Dendritic cell treated with granulocyte-macrophage colony-stimulating factor and Interleukin-4, amounts not matched to agents 40 ng/mL and 50 ng/mL, for 4 days (primary cell): ENCODE measurements at regions not wholly inside any gene's neighbourhood (a gene's known extent, or its start where the extent isn't known, plus 50 kb on each side); places are given as distances from the start of the nearest gene placed in this dataset.

ENCODE experiments used
- H3K27ac Mint-ChIP-seq: one replicate; pipeline ENCODE4 v1.8.0; 2022; ENCODE audit warnings: mild to moderate bottlenecking, mixed read lengths
- H3K27me3 Mint-ChIP-seq: one replicate; pipeline ENCODE4 v1.8.0; 2022; ENCODE audit warnings: mild to moderate bottlenecking, mixed read lengths
- H3K36me3 Mint-ChIP-seq: one replicate; pipeline ENCODE4 v1.8.0; 2022; ENCODE audit warnings: low read depth, mixed read lengths
- H3K4me1 Mint-ChIP-seq: one replicate; pipeline ENCODE4 v1.8.0; 2022; ENCODE audit warnings: low read depth, mixed read lengths
- H3K4me3 Mint-ChIP-seq: one replicate; pipeline ENCODE4 v1.8.0; 2022; ENCODE audit warnings: mild to moderate bottlenecking, moderate library complexity, mixed read lengths
- H3K9me3 Mint-ChIP-seq: one replicate; pipeline ENCODE4 v1.8.0; 2022; ENCODE audit warnings: mixed read lengths
- intact Hi-C: fragments of 100-400 bp; cut with micrococcal nuclease; formaldehyde crosslinking; loops from one replicate; pipeline ENCODE4 v1.15.0; 2022

GRCh38 chr2:2641541-2642410 lies 310.7 kb upstream of the MYT1L start:
- H3K9me3 Mint-ChIP-seq: no peaks in the 10 kb centered on the region
- no peaks in the 10 kb centered on the region for H3K36me3 Mint-ChIP-seq
- no peaks in the 10 kb centered on the region for H3K4me1 Mint-ChIP-seq
- H3K4me3 Mint-ChIP-seq: no peak overlapping the region
- intact Hi-C loops: no loop called here
- no peaks in the 10 kb centered on the region for H3K27me3 Mint-ChIP-seq
- H3K27ac Mint-ChIP-seq: no peak overlapping the region

DNA sequence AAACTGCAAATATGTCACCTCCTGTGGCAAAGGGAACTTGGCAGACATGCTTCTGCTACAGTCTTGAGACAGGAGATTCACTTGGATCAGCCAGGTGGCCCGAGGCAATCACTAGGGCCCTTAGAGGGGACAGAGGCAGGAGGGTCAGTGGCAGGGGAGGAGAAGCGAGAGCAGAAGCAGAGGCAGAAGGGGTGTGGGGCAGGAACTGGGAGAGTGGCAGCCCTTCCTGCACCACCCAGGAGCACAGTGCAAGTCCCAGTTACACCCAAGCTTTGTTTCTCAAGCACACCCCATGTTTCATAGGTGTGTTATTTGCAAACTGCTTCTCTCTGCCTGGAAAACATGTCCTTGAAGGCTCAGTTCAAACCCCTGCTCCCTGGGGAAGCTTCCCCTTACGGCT lies 309.7 kb upstream of the MYT1L start:
- Mint-ChIP-seq H3K27me3 (no peaks in the 10 kb centered on the region), H3K4me3 (no peak overlapping the region), H3K36me3 (no peaks in the 10 kb centered on the region), H3K27ac (no peak overlapping the region), H3K4me1 (no peaks in the 10 kb centered on the region), H3K9me3 (no peaks in the 10 kb centered on the region)
- intact Hi-C loops: no loop called here

- no peaks in the 10 kb centered on the region for H3K9me3 Mint-ChIP-seq
- intact Hi-C loops: no loop called here
- H3K36me3 Mint-ChIP-seq: no peaks in the 10 kb centered on the region
- H3K4me1 Mint-ChIP-seq: no peaks in the 10 kb centered on the region
- H3K27ac Mint-ChIP-seq: no peak overlapping the region
- H3K27me3 Mint-ChIP-seq: no peaks in the 10 kb centered on the region
- H3K4me3 Mint-ChIP-seq: no peak overlapping the region
Observed at GRCh38 chr2:2640371-2640770, 309.3 kb upstream of the MYT1L start.

- Mint-ChIP-seq H3K4me1 (no peaks in the 10 kb centered on the region), H3K36me3 (no peaks in the 10 kb centered on the region), H3K27ac (no peak overlapping the region), H3K4me3 (no peak overlapping the region), H3K27me3 (no peaks in the 10 kb centered on the region), H3K9me3 (no peaks in the 10 kb centered on the region)
- intact Hi-C loops: no loop called here
Observed at GRCh38 chr2:2639251-2640139, 308.4 kb upstream of the MYT1L start.

DNA sequence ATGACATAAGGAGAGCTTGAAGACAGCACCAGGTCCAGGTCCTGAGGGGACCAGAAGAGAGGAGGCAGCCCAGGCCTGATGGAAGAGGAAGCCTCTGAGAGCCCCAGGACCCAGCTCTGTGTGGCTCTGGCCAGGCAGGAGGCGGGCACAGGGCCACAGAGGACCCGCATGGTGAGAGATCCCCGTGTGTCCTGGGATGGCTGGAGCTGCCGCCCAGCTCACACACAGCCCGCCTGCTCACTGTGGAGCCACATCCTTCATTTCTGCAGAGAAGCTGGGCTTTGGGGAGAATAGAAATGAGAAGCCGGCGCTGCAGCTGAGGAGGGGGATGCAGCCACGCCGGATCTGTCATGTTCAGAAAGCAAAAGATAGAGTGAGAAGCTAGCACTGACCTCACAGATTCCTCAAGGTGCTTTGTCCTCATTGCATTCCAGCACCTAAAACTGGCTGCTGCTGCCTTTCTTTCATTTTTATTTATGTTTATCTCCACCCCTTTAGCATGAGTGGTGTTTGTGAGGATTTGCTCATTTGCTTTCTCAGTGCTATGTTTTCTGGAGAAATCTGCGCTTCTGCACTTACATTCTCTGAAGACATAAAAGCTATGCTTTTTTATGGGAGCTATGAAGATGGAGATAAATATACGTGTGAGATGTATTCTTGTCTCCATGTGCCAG lies 307.6 kb upstream of the MYT1L start:
- Mint-ChIP-seq H3K27ac (no peak overlapping the region), H3K27me3 (no peaks in the 10 kb centered on the region), H3K4me3 (no peak overlapping the region), H3K36me3 (no peaks in the 10 kb centered on the region), H3K4me1 (no peaks in the 10 kb centered on the region), H3K9me3 (no peaks in the 10 kb centered on the region)
- intact Hi-C loops: no loop called here

DNA sequence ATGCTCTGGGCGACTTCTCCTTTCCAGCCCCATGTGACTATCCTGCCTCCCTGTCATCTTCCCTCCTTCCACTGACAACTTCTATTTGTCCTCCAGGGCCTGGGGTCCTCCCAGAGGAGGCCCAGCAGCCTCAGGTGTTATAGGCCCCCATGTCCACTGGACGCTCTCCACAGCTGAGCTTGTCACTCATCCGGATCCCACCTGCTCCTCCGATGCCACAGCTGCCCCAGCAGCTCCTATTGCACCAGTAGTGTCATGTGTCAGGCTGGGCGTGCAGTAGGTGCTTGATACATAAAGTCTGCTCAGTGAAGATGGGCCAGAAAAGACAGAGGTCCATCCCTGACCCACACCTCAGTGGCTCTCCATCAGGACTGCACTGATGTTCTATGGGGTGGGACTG lies 305.7 kb upstream of the MYT1L start:
- H3K4me3 Mint-ChIP-seq: no peak overlapping the region
- no peaks in the 10 kb centered on the region for H3K27me3 Mint-ChIP-seq
- H3K4me1 Mint-ChIP-seq: no peaks in the 10 kb centered on the region
- H3K36me3 Mint-ChIP-seq: no peaks in the 10 kb centered on the region
- intact Hi-C loops: no loop called here
- H3K27ac Mint-ChIP-seq: no peak overlapping the region
- peaks cover under 1% of the 10 kb centered on the region for H3K9me3 Mint-ChIP-seq

DNA sequence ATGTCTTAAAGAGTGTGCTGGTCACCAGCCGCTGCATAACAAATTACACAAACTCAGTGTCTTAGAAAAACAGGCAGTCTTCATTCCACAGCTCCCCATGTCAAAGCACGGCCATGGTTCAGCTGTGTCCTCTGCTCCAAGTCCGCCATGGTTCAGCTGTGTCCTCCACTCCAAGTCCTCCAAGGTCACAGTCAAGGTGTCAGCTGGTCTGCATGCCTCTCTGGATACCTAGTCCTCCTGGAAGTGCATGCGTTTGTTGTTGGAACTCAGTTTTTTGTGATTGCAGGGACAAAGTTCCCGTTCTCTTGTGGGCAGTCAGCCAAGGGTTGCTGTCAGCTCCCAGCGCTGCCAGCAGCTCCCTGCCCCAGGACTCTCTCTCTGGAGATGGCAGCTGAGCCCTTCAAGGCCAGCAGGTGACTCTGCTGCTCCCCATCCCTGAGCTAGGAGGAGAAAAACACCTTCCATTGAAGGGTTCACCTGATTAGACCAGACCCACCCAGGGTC lies 304.0 kb upstream of the MYT1L start:
- no peaks in the 10 kb centered on the region for H3K4me1 Mint-ChIP-seq

DNA sequence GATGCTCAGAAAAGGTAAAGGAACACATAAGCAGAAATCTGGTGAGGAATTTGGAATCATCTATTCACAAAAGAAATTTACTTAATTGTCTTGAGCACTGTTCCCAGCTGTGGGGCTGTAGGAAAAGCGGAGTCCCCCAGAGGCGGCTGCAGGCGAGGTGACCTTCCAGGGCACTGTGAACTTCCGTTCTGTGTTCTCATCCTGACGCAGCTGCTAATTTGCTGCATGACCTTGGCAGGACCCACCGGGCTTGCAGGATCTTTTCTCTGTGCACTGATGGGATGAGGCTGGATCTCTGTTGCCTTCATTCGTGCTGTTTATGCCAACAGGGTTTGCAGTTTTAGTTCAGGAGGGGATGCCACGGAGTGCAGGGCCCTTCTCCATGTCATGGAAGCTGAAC lies 301.9 kb upstream of the MYT1L start:
- no peaks in the 10 kb centered on the region for H3K4me1 Mint-ChIP-seq
- H3K27ac Mint-ChIP-seq: no peak overlapping the region
- H3K27me3 Mint-ChIP-seq: peaks cover 3% of the 10 kb centered on the region
- no peak overlapping the region for H3K4me3 Mint-ChIP-seq
- H3K9me3 Mint-ChIP-seq: peaks cover 13% of the 10 kb centered on the region
- intact Hi-C loops: no loop called here
- H3K36me3 Mint-ChIP-seq: no peaks in the 10 kb centered on the region

More for the DNA sequence above, 304.0 kb upstream of the MYT1L start:
- Mint-ChIP-seq H3K27me3 (no peaks in the 10 kb centered on the region), H3K4me3 (no peak overlapping the region), H3K27ac (no peak overlapping the region), H3K36me3 (no peaks in the 10 kb centered on the region), H3K9me3 (peaks cover 13% of the 10 kb centered on the region)
- intact Hi-C loops: no loop called here

- H3K36me3 Mint-ChIP-seq: no peaks in the 10 kb centered on the region
- H3K4me3 Mint-ChIP-seq: no peak overlapping the region
- H3K4me1 Mint-ChIP-seq: peaks cover 6% of the 10 kb centered on the region
Observed at GRCh38 chr2:2623939-2624338, 292.9 kb upstream of the MYT1L start.

GRCh38 chr2:2621855-2622254 lies 290.8 kb upstream of the MYT1L start:
- Mint-ChIP-seq H3K36me3 (no peaks in the 10 kb centered on the region), H3K27me3 (no peaks in the 10 kb centered on the region), H3K4me3 (no peak overlapping the region), H3K9me3 (no peaks in the 10 kb centered on the region), H3K27ac (no peak overlapping the region), H3K4me1 (peaks cover 6% of the 10 kb centered on the region)
- intact Hi-C loops: no loop called here

More at GRCh38 chr2:2623939-2624338, 292.9 kb upstream of the MYT1L start:
- Mint-ChIP-seq H3K9me3 (no peaks in the 10 kb centered on the region), H3K27ac (no peak overlapping the region), H3K27me3 (peaks cover 1% of the 10 kb centered on the region)
- intact Hi-C loops: no loop called here

GRCh38 chr2:2620604-2621003 lies 289.5 kb upstream of the MYT1L start:
- H3K36me3 Mint-ChIP-seq: no peaks in the 10 kb centered on the region
- intact Hi-C loops: no loop called here
- H3K4me3 Mint-ChIP-seq: no peak overlapping the region
- peaks cover 3% of the 10 kb centered on the region for H3K27me3 Mint-ChIP-seq
- no peak overlapping the region for H3K27ac Mint-ChIP-seq
- H3K9me3 Mint-ChIP-seq: no peaks in the 10 kb centered on the region
- H3K4me1 Mint-ChIP-seq: peaks cover 6% of the 10 kb centered on the region

DNA sequence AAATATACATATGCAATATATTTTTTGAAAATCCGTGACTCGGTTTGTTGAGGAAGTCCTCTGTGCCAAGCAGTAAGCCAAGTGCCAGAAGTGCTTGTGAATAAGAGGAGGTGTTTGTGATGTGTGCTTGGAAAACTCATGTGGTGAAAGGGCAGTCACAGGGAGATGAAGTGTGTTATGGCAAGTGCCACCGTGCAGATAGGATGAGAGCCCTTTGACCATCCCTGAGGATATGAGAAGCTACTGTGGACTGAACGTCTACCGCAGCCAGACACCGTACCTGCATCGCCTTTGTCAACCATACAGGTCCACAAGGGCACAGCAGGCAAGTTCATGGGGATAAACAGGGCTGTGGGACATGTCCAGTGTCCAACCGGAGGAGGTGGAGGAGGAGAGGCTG lies 288.9 kb upstream of the MYT1L start:
- H3K4me3 Mint-ChIP-seq: no peak overlapping the region
- H3K27me3 Mint-ChIP-seq: peaks cover 3% of the 10 kb centered on the region
- H3K36me3 Mint-ChIP-seq: no peaks in the 10 kb centered on the region
- peaks cover 6% of the 10 kb centered on the region for H3K4me1 Mint-ChIP-seq
- H3K9me3 Mint-ChIP-seq: no peaks in the 10 kb centered on the region
- no peak overlapping the region for H3K27ac Mint-ChIP-seq
- intact Hi-C loops: no loop called here

GRCh38 chr2:2614452-2614851 lies 283.4 kb upstream of the MYT1L start:
- Mint-ChIP-seq H3K9me3 (no peaks in the 10 kb centered on the region), H3K4me1 (peaks cover 9% of the 10 kb centered on the region), H3K27ac (no peak overlapping the region), H3K36me3 (no peaks in the 10 kb centered on the region), H3K4me3 (no peak overlapping the region), H3K27me3 (peaks cover 13% of the 10 kb centered on the region)
- intact Hi-C loops: no loop called here
